ENCODE measurements at regions not wholly inside any gene's neighbourhood (a gene's known extent, or its start where the extent isn't known, plus 50 kb on each side); places are given as distances from the start of the nearest gene placed in this dataset.

DNA sequence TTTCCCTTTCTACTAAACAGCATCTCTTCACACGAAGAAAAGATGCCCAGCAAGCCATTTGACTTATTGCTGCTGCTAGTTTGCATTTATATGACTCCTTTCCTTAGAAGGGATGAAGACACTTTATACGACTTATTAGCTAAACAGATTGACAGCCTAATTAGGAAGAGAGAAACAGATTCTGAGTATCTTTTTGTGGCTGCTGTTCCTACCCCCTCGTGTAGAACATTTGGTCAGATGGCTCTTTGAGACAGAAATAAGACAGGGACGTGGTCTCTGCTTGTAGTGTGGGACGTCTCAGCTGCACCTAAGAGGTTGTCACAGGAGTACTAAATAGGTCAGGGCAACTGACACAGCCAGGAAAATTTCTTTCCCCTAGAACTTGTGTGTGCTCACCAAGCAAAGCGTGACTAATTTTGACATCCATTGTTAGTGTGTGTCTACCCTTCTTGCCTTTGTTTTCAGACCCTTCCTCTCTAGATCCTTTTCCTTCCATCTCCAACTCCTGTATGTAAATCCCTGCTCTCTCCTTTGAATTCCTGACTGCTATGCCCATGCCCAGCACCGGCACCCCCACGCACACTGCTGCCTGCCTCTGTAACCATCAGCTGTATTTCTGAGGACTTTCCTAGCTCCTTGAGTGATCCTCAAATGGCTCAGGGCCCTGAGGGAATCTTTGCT lies 83.2 kb downstream of the DAD1 start (continued):
- TF ChIP-seq, protein P1, sequence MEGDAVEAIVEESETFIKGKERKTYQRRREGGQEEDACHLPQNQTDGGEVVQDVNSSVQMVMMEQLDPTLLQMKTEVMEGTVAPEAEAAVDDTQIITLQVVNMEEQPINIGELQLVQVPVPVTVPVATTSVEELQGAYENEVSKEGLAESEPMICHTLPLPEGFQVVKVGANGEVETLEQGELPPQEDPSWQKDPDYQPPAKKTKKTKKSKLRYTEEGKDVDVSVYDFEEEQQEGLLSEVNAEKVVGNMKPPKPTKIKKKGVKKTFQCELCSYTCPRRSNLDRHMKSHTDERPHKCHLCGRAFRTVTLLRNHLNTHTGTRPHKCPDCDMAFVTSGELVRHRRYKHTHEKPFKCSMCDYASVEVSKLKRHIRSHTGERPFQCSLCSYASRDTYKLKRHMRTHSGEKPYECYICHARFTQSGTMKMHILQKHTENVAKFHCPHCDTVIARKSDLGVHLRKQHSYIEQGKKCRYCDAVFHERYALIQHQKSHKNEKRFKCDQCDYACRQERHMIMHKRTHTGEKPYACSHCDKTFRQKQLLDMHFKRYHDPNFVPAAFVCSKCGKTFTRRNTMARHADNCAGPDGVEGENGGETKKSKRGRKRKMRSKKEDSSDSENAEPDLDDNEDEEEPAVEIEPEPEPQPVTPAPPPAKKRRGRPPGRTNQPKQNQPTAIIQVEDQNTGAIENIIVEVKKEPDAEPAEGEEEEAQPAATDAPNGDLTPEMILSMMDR (IDR thresholded peaks at IDR 0.05; ENCODE audit: control extremely low read depth in 1 of 3, insufficient read depth in 1 of 3, low read depth in 1 of 3, low read length in 3 of 3), result no peak
